GM23338 (cell line): ENCODE measurements at regions not wholly inside any gene's neighbourhood (a gene's known extent, or its start where the extent isn't known, plus 50 kb on each side); places are given as distances from the start of the nearest gene placed in this dataset.

Experiments
- ATAC-seq: fragments of 200-7000 bp; cut with Tn5 transposase; 3 replicates; pipeline ENCODE4 v1.9.1; 2020
- DNase-seq: peaks from one replicate; pipeline ENCODE4 v3.0.0-alpha.2; 2015; ENCODE audit warnings: low spot score
- H2AFZ ChIP-seq: fragments of 200-600 bp; sonication (generic); 2 replicates; pipeline ENCODE4 v1.8.0; 2016; ENCODE audit warnings: antibody characterized with exemption, mild to moderate bottlenecking, moderate library complexity
- H3F3A ChIP-seq: fragments of 200-600 bp; sonication (generic); replicated peaks from 2 replicates; pipeline ENCODE4 v1.8.0; 2017; ENCODE audit warnings: antibody characterized with exemption, mixed run types, low read depth
- H3K27ac ChIP-seq: fragments of 200-600 bp; sonication (generic); 2 replicates; pipeline ENCODE4 v1.6.1; 2016; ENCODE audit warnings: low read depth
- H3K27me3 ChIP-seq: fragments of 200-600 bp; sonication (generic); 2 replicates; pipeline ENCODE4 v1.8.0; 2016; ENCODE audit warnings: mild to moderate bottlenecking, mixed run types, moderate library complexity; ENCODE audit not compliant: insufficient read depth
- H3K36me3 ChIP-seq: fragments of 200-600 bp; sonication (generic); 2 replicates; pipeline ENCODE4 v1.8.0; 2016; ENCODE audit warnings: mild to moderate bottlenecking; ENCODE audit not compliant: insufficient read depth
- H3K4me1 ChIP-seq: fragments of 200-600 bp; sonication (generic); 2 replicates; pipeline ENCODE4 v1.8.0; 2016; ENCODE audit warnings: mild to moderate bottlenecking, moderate library complexity; ENCODE audit not compliant: insufficient read depth
- H3K4me2 ChIP-seq: fragments of 200-600 bp; sonication (generic); 2 replicates; pipeline ENCODE4 v1.7.1; 2017; ENCODE audit warnings: mixed run types
- H3K4me3 ChIP-seq: fragments of 200-600 bp; sonication (generic); 2 replicates; pipeline ENCODE4 v1.6.1; 2016; ENCODE audit warnings: mixed run types
- H3K79me2 ChIP-seq: fragments of 200-600 bp; sonication (generic); replicated peaks from 2 replicates; pipeline ENCODE4 v1.8.0; 2017; ENCODE audit warnings: mild to moderate bottlenecking; ENCODE audit not compliant: insufficient read depth
- H3K9me2 ChIP-seq: fragments of 200-600 bp; sonication (generic); 2 replicates; pipeline ENCODE4 v1.8.0; 2017; ENCODE audit not compliant: insufficient read depth
- H4K20me1 ChIP-seq: fragments of 200-600 bp; sonication (generic); replicated peaks from 2 replicates; pipeline ENCODE4 v1.8.0; 2017; ENCODE audit warnings: mild to moderate bottlenecking; ENCODE audit not compliant: insufficient read depth
- H3K27ac Mint-ChIP-seq: 2 replicates; pipeline ENCODE4 v1.8.0; 2020; ENCODE audit warnings: inconsistent platforms, mild to moderate bottlenecking, moderate library complexity, mixed read lengths
- H3K27me3 Mint-ChIP-seq: 3 replicates; pipeline ENCODE4 v1.8.0; 2022; ENCODE audit warnings: low read depth, mild to moderate bottlenecking, moderate library complexity, mixed read lengths, inconsistent platforms; ENCODE audit not compliant: insufficient read depth, poor library complexity
- H3K36me3 Mint-ChIP-seq: 3 replicates; pipeline ENCODE4 v1.8.0; 2021; ENCODE audit warnings: low read depth, mild to moderate bottlenecking, inconsistent platforms, moderate library complexity, mixed read lengths
- H3K4me1 Mint-ChIP-seq: 3 replicates; pipeline ENCODE4 v1.8.0; 2020; ENCODE audit warnings: mild to moderate bottlenecking, inconsistent platforms, mixed read lengths
- H3K4me3 Mint-ChIP-seq: 3 replicates; pipeline ENCODE4 v1.8.0; 2021; ENCODE audit warnings: moderate library complexity, mild to moderate bottlenecking, inconsistent platforms, mixed read lengths
- H3K9me3 Mint-ChIP-seq: 3 replicates; pipeline ENCODE4 v1.8.0; 2020; ENCODE audit warnings: moderate library complexity, mild to moderate bottlenecking, inconsistent platforms, mixed read lengths
- CREB1 ChIP-seq: fragments of 250-450 bp; sonication (Bioruptor Pico); IDR thresholded peaks from 2 replicates; pipeline ENCODE4 v1.5.0; 2020; ENCODE audit warnings: low read depth, mild to moderate bottlenecking, moderate library complexity
- CTCF ChIP-seq, 2 experiments: fragments of 200-600 bp in 1 of 2; sonication (generic) in 1 of 2; conservative IDR thresholded peaks; 2 replicates each; pipeline versions ENCODE4 v1.5.1 to v1.6.1; 2016 to 2017; ENCODE audit warnings: antibody characterized with exemption in 2 of 2, low read depth in 2 of 2, mild to moderate bottlenecking in 2 of 2, moderate library complexity in 1 of 2
- ETS1 ChIP-seq: IDR thresholded peaks from 2 replicates; pipeline ENCODE4 v1.6.1; 2016; ENCODE audit warnings: antibody characterized with exemption
- EZH2phosphoT487 ChIP-seq: fragments of 200-600 bp; sonication (generic); IDR thresholded peaks from one replicate; pipeline ENCODE4 v1.8.1; 2018; ENCODE audit warnings: antibody characterized with exemption; ENCODE audit not compliant: unreplicated experiment
- POLR2AphosphoS5 ChIP-seq: IDR thresholded peaks from 2 replicates; pipeline ENCODE4 v1.6.1; 2016; ENCODE audit warnings: antibody characterized with exemption, low read depth
- REST ChIP-seq: IDR thresholded peaks from one replicate; pipeline ENCODE4 v1.6.1; 2018; ENCODE audit warnings: antibody characterized with exemption; ENCODE audit not compliant: unreplicated experiment
- ZNF114 ChIP-seq: fragments of 250-450 bp; sonication (Bioruptor Pico); IDR thresholded peaks from 2 replicates; pipeline ENCODE4 v1.5.0; 2020; ENCODE audit warnings: mild to moderate bottlenecking, moderate library complexity
- ZNF462 ChIP-seq: fragments of 250-450 bp; sonication (Bioruptor Pico); IDR thresholded peaks from 2 replicates; pipeline ENCODE4 v1.5.0; 2020; ENCODE audit warnings: mild to moderate bottlenecking, moderate library complexity

GRCh38 chr3:151987893-151988292, 114.5 kb downstream of the SUCNR1 start:
- ATAC-seq = no peak
- Mint-ChIP-seq H3K27ac (no peak overlapping the region), H3K4me3 (no peak overlapping the region), H3K9me3 (no peaks in the 10 kb centered on the region), H3K27me3 (no peaks in the 10 kb centered on the region), H3K4me1 (peaks cover 4% of the 10 kb centered on the region; the same call in 2 of the 3 replicates), H3K36me3 (no peaks in the 10 kb centered on the region)
- Histone ChIP-seq H2AFZ (no peak overlapping the region), H3K4me2 (no peak overlapping the region), H3K4me3 (no peak overlapping the region), H3K27ac (no peak overlapping the region), H3K9me2 (peaks cover 4% of the 10 kb centered on the region; the same call in 1 of the 2 replicates), H4K20me1 (no peaks in the 10 kb centered on the region), H3K36me3 (no peaks in the 10 kb centered on the region), H3K4me1 (no peaks in the 10 kb centered on the region; the same call in 1 of the 2 replicates), H3F3A (no peaks in the 10 kb centered on the region), H3K79me2 (no peaks in the 10 kb centered on the region), H3K27me3 (no peaks in the 10 kb centered on the region)
- no peak for DNase-seq
- TF ChIP-seq ETS1 (no peak), CREB1 (no peak), ZNF462 (CRISPR knock-in tag) (no peak), EZH2phosphoT487 (no peak), ZNF114 (CRISPR knock-in tag) (no peak), CTCF (conservative IDR thresholded peaks at IDR 0.05; ENCODE audit: low read depth in 2 of 2) (no peak), POLR2AphosphoS5 (no peak), REST (no peak)
